ENCODE measurements at regions not wholly inside any gene's neighbourhood (a gene's known extent, or its start where the extent isn't known, plus 50 kb on each side); places are given as distances from the start of the nearest gene placed in this dataset.

DNA sequence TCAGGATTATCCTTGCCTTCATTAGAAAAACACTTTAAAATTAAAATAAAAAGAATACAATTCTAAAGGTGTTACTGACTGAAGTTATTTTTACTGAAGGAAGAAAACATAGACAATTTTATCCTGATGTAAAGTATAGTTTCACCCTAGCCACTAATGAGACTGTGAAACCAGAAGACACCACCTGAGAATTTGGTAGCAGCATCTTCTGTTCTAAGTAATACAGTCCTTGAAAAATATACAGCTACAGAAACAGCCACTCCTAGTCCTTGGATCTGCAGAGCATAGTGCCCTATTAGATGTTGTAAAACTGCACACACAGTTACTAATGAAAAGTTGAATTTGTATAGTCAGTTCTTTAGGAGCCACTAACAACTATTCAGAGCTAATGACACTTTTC is 377.7 kb downstream of the PRR16 start:
- intact Hi-C loops (cut with micrococcal nuclease; ENCODE audit: unreplicated experiment) (no loop called here), in situ Hi-C loops (cut with HindIII; ENCODE audit: extremely low pct_ligation_motif_present, low pct_unique_long_range_greater_than_20kb) (no loop called here)
- H3K4me1 ChIP-seq (ENCODE audit: insufficient read depth, low read length) = no peaks in the 10 kb centered on the region
- H3K9ac ChIP-seq (ENCODE audit: insufficient read depth, low read depth, low read length) = no peak overlapping the region
- no peak overlapping the region for H3K4me2 ChIP-seq (ENCODE audit: low read depth, low read length)
- no peak for DNase-seq (ENCODE audit: low spot score)
- H3K9me3 ChIP-seq (ENCODE audit: low read length) = no peaks in the 10 kb centered on the region
- ChIA-PET POLR2A (no interaction called here), CTCF (ENCODE audit: low intra/inter-chr PET ratio, low total read pairs) (no interaction called here)
- H2AFZ ChIP-seq (ENCODE audit: low read length) = no peak overlapping the region
- no peak overlapping the region for H3K27ac ChIP-seq (ENCODE audit: extremely low read length, insufficient read depth, low read length)
- no TSS peak for BruUV-seq (replicated peaks)
- no peak for TF ChIP-seq NFYB (CRISPR knock-in tag; IDR thresholded peaks at IDR 0.05)
- TF ChIP-seq ZNF839 (CRISPR knock-in tag; IDR thresholded peaks at IDR 0.05; ENCODE audit: borderline replicate concordance) = no peak
- no peak for TF ChIP-seq ZNF510 (CRISPR knock-in tag; IDR thresholded peaks at IDR 0.05; ENCODE audit: low read depth)
- no peaks in the 10 kb centered on the region for H4K20me1 ChIP-seq (ENCODE audit: insufficient read depth, low read length)
- ATAC-seq = no peak
- no peaks in the 10 kb centered on the region for H3K27me3 ChIP-seq (ENCODE audit: control insufficient read depth in 1 of 2, insufficient read depth in 2 of 2, low read length in 2 of 2)
- no peaks in the 10 kb centered on the region for H3K36me3 ChIP-seq (replicated peaks in 1 of 2; ENCODE audit: control insufficient read depth in 1 of 2, insufficient read depth in 2 of 2, low read length in 2 of 2)
- H3K4me3 ChIP-seq (replicated peaks in 1 of 3; ENCODE audit: insufficient read depth in 1 of 3, low read depth in 2 of 3, low read length in 3 of 3) = no peak overlapping the region
- no peaks in the 10 kb centered on the region for H3K79me2 ChIP-seq (ENCODE audit: insufficient read depth, low read length)
- no peak for FAIRE-seq

DNA sequence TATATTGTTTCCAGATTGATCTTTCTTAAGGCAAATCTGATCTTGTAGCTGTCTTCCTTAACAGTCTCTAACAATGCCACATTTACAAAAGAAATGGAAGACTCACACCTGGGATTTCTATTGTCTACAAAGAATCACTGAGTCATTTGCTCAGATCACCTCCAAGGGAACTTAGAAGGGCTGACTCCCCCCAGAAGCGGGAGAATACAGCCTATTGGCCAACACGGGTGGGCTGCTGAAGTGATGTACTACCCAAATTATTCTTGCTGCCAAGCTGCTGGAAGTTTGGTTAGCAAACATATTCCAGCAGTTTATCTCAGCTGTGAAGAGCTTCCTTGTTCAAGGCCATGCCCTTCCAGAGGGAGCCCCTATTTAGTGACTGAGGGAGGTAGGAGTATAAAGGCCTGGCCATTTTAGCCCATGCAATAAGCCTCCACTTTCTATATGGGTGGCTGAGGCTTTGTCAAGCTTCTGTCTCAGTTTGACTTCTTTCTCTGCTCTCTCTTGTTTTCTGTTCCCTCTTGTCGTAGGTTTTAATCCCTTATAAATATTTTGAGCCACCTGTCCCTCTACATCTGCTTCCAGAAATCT is 379.4 kb downstream of the PRR16 start:
- intact Hi-C loops (cut with micrococcal nuclease; ENCODE audit: unreplicated experiment) (no loop called here), in situ Hi-C loops (cut with HindIII; ENCODE audit: extremely low pct_ligation_motif_present, low pct_unique_long_range_greater_than_20kb) (no loop called here)
- ChIA-PET CTCF (ENCODE audit: low intra/inter-chr PET ratio, low total read pairs) (no interaction called here), POLR2A (no interaction called here)
- Histone ChIP-seq H3K27me3 (ENCODE audit: control insufficient read depth in 1 of 2, insufficient read depth in 2 of 2, low read length in 2 of 2) (no peaks in the 10 kb centered on the region), H3K9ac (ENCODE audit: insufficient read depth, low read depth, low read length) (no peak overlapping the region), H4K20me1 (ENCODE audit: insufficient read depth, low read length) (no peaks in the 10 kb centered on the region), H3K9me3 (ENCODE audit: low read length) (no peaks in the 10 kb centered on the region), H3K4me3 (replicated peaks in 1 of 3; ENCODE audit: insufficient read depth in 1 of 3, low read depth in 2 of 3, low read length in 3 of 3) (no peak overlapping the region), H3K4me2 (ENCODE audit: low read depth, low read length) (no peak overlapping the region), H3K27ac (ENCODE audit: extremely low read length, insufficient read depth, low read length) (no peak overlapping the region), H3K4me1 (ENCODE audit: insufficient read depth, low read length) (no peaks in the 10 kb centered on the region), H3K36me3 (replicated peaks in 1 of 2; ENCODE audit: control insufficient read depth in 1 of 2, insufficient read depth in 2 of 2, low read length in 2 of 2) (no peaks in the 10 kb centered on the region), H2AFZ (ENCODE audit: low read length) (no peak overlapping the region), H3K79me2 (ENCODE audit: insufficient read depth, low read length) (no peaks in the 10 kb centered on the region)
- ATAC-seq (no peak), FAIRE-seq (no peak), DNase-seq (ENCODE audit: low spot score) (no peak)
- 0% methylated on average over 3 of the region's 3 CpGs for WGBS (ENCODE audit: low lambda C conversion rate)
- no TSS peak for BruUV-seq (replicated peaks)
- TF ChIP-seq ZNF33A (CRISPR knock-in tag; IDR thresholded peaks at IDR 0.05; ENCODE audit: borderline replicate concordance) (no peak), ZMAT3 (CRISPR knock-in tag; conservative IDR thresholded peaks at IDR 0.05) (no peak), HHEX (CRISPR knock-in tag; IDR thresholded peaks at IDR 0.05) (no peak), ZNF501 (CRISPR knock-in tag; IDR thresholded peaks at IDR 0.05) (no peak), HDAC6 (IDR thresholded peaks at IDR 0.05; ENCODE audit: low read depth, low read length) (no peak), ZFP36 (IDR thresholded peaks at IDR 0.05; ENCODE audit: borderline replicate concordance, low read depth, low read length, partially characterized antibody) (no peak), ZNF367 (CRISPR knock-in tag; IDR thresholded peaks at IDR 0.05; ENCODE audit: borderline replicate concordance) (no peak)
- TF ChIP-seq, protein P1, sequence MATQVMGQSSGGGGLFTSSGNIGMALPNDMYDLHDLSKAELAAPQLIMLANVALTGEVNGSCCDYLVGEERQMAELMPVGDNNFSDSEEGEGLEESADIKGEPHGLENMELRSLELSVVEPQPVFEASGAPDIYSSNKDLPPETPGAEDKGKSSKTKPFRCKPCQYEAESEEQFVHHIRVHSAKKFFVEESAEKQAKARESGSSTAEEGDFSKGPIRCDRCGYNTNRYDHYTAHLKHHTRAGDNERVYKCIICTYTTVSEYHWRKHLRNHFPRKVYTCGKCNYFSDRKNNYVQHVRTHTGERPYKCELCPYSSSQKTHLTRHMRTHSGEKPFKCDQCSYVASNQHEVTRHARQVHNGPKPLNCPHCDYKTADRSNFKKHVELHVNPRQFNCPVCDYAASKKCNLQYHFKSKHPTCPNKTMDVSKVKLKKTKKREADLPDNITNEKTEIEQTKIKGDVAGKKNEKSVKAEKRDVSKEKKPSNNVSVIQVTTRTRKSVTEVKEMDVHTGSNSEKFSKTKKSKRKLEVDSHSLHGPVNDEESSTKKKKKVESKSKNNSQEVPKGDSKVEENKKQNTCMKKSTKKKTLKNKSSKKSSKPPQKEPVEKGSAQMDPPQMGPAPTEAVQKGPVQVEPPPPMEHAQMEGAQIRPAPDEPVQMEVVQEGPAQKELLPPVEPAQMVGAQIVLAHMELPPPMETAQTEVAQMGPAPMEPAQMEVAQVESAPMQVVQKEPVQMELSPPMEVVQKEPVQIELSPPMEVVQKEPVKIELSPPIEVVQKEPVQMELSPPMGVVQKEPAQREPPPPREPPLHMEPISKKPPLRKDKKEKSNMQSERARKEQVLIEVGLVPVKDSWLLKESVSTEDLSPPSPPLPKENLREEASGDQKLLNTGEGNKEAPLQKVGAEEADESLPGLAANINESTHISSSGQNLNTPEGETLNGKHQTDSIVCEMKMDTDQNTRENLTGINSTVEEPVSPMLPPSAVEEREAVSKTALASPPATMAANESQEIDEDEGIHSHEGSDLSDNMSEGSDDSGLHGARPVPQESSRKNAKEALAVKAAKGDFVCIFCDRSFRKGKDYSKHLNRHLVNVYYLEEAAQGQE (IDR thresholded peaks at IDR 0.05; ENCODE audit: borderline replicate concordance in 1 of 2, low read depth in 1 of 2, low read length in 2 of 2) = no peak
